RCC 7860 (cell line): ENCODE measurements at regions not wholly inside any gene's neighbourhood (a gene's known extent, or its start where the extent isn't known, plus 50 kb on each side); places are given as distances from the start of the nearest gene placed in this dataset.
"Not testable (repeated sequence)": the region's sequence is repeated elsewhere in the genome, so short reads cannot be mapped to it uniquely, and the experiment has no call there.

Experiments used
- DNase-seq: peaks from one replicate; pipeline ENCODE4 v3.0.0-alpha.2; 2015; ENCODE audit warnings: low spot score
- FAIRE-seq: peaks from 2 replicates; lab custom pipeline; 2012; peaks lifted over from hg19 to GRCh38; lab: Jason Lieb, UNC

GRCh38 chr2:138213624-138214023, 249.4 kb downstream of the HNMT start:
- DNase-seq, result no peak
- FAIRE-seq, result no peak

- FAIRE-seq, result no peak
- DNase-seq, result no peak
Observed at GRCh38 chr2:138215958-138216357, 251.7 kb downstream of the HNMT start.

GRCh38 chr2:138217975-138218374, 253.7 kb downstream of the HNMT start:
- FAIRE-seq, result no peak
- DNase-seq, result no peak

- no peak for DNase-seq
- FAIRE-seq, result no peak
Observed at GRCh38 chr2:138218397-138218796, 254.1 kb downstream of the HNMT start.

GRCh38 chr2:138219961-138220360, 255.7 kb downstream of the HNMT start:
- DNase-seq, result no peak
- FAIRE-seq, result no peak

GRCh38 chr2:138221358-138221757, 257.1 kb downstream of the HNMT start:
- no peak for DNase-seq
- FAIRE-seq, result no peak

GRCh38 chr2:138223319-138223718, 259.0 kb downstream of the HNMT start:
- peak; percentile 23 for DNase-seq
- FAIRE-seq, result no peak

GRCh38 chr2:138227195-138227594, 262.9 kb downstream of the HNMT start:
- FAIRE-seq, result no peak
- DNase-seq, result no peak

GRCh38 chr2:138228101-138228500, 263.8 kb downstream of the HNMT start:
- DNase-seq, result no peak
- FAIRE-seq, result no peak

- DNase-seq (no peak), FAIRE-seq (no peak)
Observed at GRCh38 chr2:138234265-138234664, 267.3 kb upstream of the SPOPL start.

GRCh38 chr2:138235041-138235440, 266.5 kb upstream of the SPOPL start:
- DNase-seq (no peak), FAIRE-seq (no peak)

GRCh38 chr2:138236142-138236541, 265.4 kb upstream of the SPOPL start:
- no peak for FAIRE-seq
- no peak for DNase-seq

- DNase-seq, result no peak
- FAIRE-seq, result no peak
Observed at GRCh38 chr2:138237667-138238384, 263.7 kb upstream of the SPOPL start.

GRCh38 chr2:138238908-138239307, 262.7 kb upstream of the SPOPL start:
- no peak for FAIRE-seq
- DNase-seq, result no peak

- DNase-seq (no peak), FAIRE-seq (no peak)
Observed at GRCh38 chr2:138239902-138240491, 261.6 kb upstream of the SPOPL start.

- no peak for DNase-seq
- no peak for FAIRE-seq
Observed at GRCh38 chr2:138243372-138243771, 258.2 kb upstream of the SPOPL start.

- FAIRE-seq, result peak; percentile 62
Observed at GRCh38 chr2:138244501-138244925, 257.1 kb upstream of the SPOPL start.

GRCh38 chr2:138245310-138245709, 256.3 kb upstream of the SPOPL start:
- FAIRE-seq (no peak), DNase-seq (no peak)

More at GRCh38 chr2:138244501-138244925, 257.1 kb upstream of the SPOPL start:
- peak; percentile 33 for DNase-seq

GRCh38 chr2:138247302-138247701, 254.3 kb upstream of the SPOPL start:
- no peak for FAIRE-seq
- DNase-seq, result no peak

GRCh38 chr2:138249207-138249606, 252.4 kb upstream of the SPOPL start:
- no peak for FAIRE-seq

GRCh38 chr2:138250843-138251320, 250.7 kb upstream of the SPOPL start:
- FAIRE-seq, result peak; percentile 77
- DNase-seq, result not testable (repeated sequence)

More at GRCh38 chr2:138249207-138249606, 252.4 kb upstream of the SPOPL start:
- DNase-seq, result no peak

- FAIRE-seq, result no peak
Observed at GRCh38 chr2:138252587-138252986, 249.0 kb upstream of the SPOPL start.

More at GRCh38 chr2:138252587-138252986, 249.0 kb upstream of the SPOPL start:
- DNase-seq, result no peak
